ENCODE measurements at regions not wholly inside any gene's neighbourhood (a gene's known extent, or its start where the extent isn't known, plus 50 kb on each side); places are given as distances from the start of the nearest gene placed in this dataset.

DNA sequence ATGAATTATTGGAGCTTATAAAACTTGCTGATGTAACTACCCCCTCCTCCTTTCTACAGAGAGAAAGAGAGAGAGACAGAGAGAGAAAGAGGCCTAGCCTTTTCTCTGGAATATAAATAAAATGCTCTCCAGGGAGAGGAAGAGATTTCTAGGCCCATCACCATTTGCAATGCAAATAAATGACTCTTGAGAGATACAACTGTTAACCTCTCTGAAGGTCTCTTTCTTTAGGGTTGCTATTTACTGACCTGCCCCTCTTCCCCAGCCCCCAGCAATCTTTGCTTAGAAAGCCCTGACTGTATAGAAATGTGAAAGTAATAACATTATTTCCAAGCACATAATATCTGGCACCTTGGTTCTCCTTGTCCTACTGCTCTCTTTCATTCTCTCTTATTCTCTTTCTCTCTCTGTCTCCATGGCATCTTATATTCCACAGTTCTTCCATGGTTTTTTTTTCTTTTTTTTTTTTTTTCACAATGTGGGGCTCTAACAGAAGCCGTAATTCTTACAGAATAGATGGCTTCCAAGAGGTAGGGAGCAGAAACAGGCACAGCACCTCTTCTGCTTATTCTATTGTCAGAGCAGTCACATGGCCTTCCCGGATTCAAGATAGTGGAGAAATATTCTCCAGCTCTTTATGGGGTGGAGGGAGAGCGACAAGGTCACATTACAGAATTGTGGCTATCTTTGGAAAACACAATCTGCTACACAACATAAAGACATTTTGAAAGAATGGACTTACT lies 1087.9 kb upstream of the NUDT12 start:
- H3K27ac Mint-ChIP-seq, result no peak overlapping the region
- POLR2A ChIA-PET (ENCODE audit: partially characterized antibody), result no interaction called here
- Histone ChIP-seq H3K27ac (ENCODE audit: low read depth, low read length) (no peak overlapping the region), H3K36me3 (ENCODE audit: insufficient read depth, low read length) (no peaks in the 10 kb centered on the region), H3K9me3 (ENCODE audit: control insufficient read depth in 1 of 2, low read length in 2 of 2) (no peaks in the 10 kb centered on the region), H3K4me1 (ENCODE audit: insufficient read depth, low read length) (no peaks in the 10 kb centered on the region), H3K4me3 (ENCODE audit: low read length in 2 of 2) (no peak overlapping the region), H3K27me3 (ENCODE audit: insufficient read depth, low read length) (no peaks in the 10 kb centered on the region)
- H3K4me1 Mint-ChIP-seq, result no peaks in the 10 kb centered on the region
- H3K27me3 Mint-ChIP-seq, result no peaks in the 10 kb centered on the region
- no peak overlapping the region for H3K4me3 Mint-ChIP-seq
- CTCF ChIA-PET (ENCODE audit: partially characterized antibody), result no interaction called here
- H3K36me3 Mint-ChIP-seq, result no peaks in the 10 kb centered on the region
- DNase-seq, result no peak
- peaks cover 0 to 30% (median 8%) of the 10 kb centered on the region in 8 donors for H3K9me3 Mint-ChIP-seq
- intact Hi-C loops (cut with micrococcal nuclease), result no loop called here

DNA sequence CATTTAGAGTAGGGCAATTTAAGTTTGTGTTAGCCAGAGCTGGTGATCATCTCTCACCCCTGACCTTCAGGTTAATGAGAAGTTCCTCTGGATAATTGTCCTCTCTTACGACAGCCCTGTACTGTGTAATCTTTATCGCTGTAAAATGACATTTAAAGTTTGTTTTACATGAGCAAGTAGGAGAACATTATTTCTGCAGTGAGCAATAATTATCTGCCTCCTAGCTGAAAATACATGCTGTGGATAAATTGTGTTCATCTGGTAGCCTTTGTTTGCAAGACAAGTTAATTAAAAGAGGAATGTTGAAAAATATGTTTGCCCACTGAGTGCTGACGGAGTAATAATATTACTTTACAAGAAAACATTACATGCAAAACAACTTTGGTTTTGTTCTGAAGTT lies 1083.8 kb upstream of the NUDT12 start:
- H3K4me3 ChIP-seq (ENCODE audit: low read length in 2 of 2), result no peak overlapping the region
- ChIA-PET POLR2A (ENCODE audit: partially characterized antibody) (no interaction called here), CTCF (ENCODE audit: partially characterized antibody) (no interaction called here)
- Mint-ChIP-seq H3K27me3 (no peaks in the 10 kb centered on the region), H3K9me3 (peaks cover 0 to 8% (median 4%) of the 10 kb centered on the region in 8 donors), H3K4me1 (no peaks in the 10 kb centered on the region), H3K4me3 (no peak overlapping the region), H3K36me3 (no peaks in the 10 kb centered on the region), H3K27ac (no peak overlapping the region)
- H3K9me3 ChIP-seq (ENCODE audit: control insufficient read depth in 1 of 2, low read length in 2 of 2), result no peaks in the 10 kb centered on the region
- intact Hi-C loops (cut with micrococcal nuclease), result no loop called here
- DNase-seq, result no peak
- H3K27ac ChIP-seq (ENCODE audit: low read depth, low read length), result no peak overlapping the region
- no peaks in the 10 kb centered on the region for H3K4me1 ChIP-seq (ENCODE audit: insufficient read depth, low read length)
- no peaks in the 10 kb centered on the region for H3K36me3 ChIP-seq (ENCODE audit: insufficient read depth, low read length)
- no peaks in the 10 kb centered on the region for H3K27me3 ChIP-seq (ENCODE audit: insufficient read depth, low read length)

DNA sequence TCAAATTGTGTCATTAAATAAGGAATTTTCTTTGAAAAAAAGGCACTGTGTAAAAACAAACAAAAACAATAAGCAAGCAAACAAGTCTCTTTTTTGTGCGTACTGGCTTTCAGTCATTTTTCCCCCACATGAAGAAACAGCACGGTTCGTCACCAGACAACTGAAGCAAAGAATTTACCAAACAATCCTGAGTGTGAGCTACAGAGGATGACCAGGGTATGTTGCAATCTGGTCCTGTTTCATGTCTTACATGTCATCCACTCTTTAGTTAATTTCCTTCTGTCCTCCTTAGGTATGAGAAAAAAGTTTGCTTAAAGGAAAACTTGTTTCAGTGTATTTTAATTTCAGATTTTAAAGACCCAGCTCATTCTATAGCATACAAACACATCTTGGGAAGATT lies 1080.7 kb upstream of the NUDT12 start:
- intact Hi-C loops (cut with micrococcal nuclease), result no loop called here
- Histone ChIP-seq H3K27ac (ENCODE audit: low read depth, low read length) (no peak overlapping the region), H3K36me3 (ENCODE audit: insufficient read depth, low read length) (no peaks in the 10 kb centered on the region), H3K4me1 (ENCODE audit: insufficient read depth, low read length) (no peaks in the 10 kb centered on the region), H3K27me3 (ENCODE audit: insufficient read depth, low read length) (no peaks in the 10 kb centered on the region), H3K4me3 (ENCODE audit: low read length in 2 of 2) (no peak overlapping the region), H3K9me3 (ENCODE audit: control insufficient read depth in 1 of 2, low read length in 2 of 2) (no peaks in the 10 kb centered on the region)
- no peaks in the 10 kb centered on the region for H3K27me3 Mint-ChIP-seq
- no peak overlapping the region for H3K27ac Mint-ChIP-seq
- ChIA-PET POLR2A (ENCODE audit: partially characterized antibody) (no interaction called here), CTCF (ENCODE audit: partially characterized antibody) (interaction anchor here (1.2 kb wide), 1 partner anchor 8 kb away, joined by 3 read pairs; no protein-coding TSS in a partner anchor)
- H3K9me3 Mint-ChIP-seq, result peaks cover 0 to 9% (median 2%) of the 10 kb centered on the region in 8 donors
- no peaks in the 10 kb centered on the region for H3K36me3 Mint-ChIP-seq
- no peaks in the 10 kb centered on the region for H3K4me1 Mint-ChIP-seq
- H3K4me3 Mint-ChIP-seq, result no peak overlapping the region
- no peak for DNase-seq

DNA sequence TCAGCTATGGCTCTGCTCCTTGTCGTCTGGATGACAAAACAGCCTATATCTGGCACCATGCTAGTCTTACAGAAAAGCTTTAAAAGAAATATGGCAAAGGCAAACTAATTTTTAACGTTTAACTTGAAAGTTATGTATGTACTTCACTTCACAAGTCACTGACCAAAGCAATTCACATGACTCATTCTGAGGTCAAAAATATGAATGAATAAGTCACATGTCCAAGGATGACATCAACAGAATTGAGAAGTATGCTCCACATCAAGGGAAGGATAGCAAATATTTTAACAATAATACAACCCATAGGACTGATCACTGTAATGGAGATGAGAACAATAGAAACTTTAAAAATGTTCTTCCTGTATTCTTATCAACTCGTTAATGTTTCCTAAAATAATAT lies 1072.6 kb upstream of the NUDT12 start:
- Mint-ChIP-seq H3K4me1 (no peaks in the 10 kb centered on the region), H3K27ac (no peak overlapping the region), H3K4me3 (no peak overlapping the region), H3K9me3 (peaks cover 0 to 9% (median 0%) of the 10 kb centered on the region in 8 donors), H3K27me3 (no peaks in the 10 kb centered on the region), H3K36me3 (no peaks in the 10 kb centered on the region)
- intact Hi-C loops (cut with micrococcal nuclease), result no loop called here
- no peak overlapping the region for H3K27ac ChIP-seq (ENCODE audit: low read depth, low read length)
- DNase-seq, result no peak
- no peaks in the 10 kb centered on the region for H3K36me3 ChIP-seq (ENCODE audit: insufficient read depth, low read length)
- ChIA-PET POLR2A (ENCODE audit: partially characterized antibody) (no interaction called here), CTCF (ENCODE audit: partially characterized antibody) (interaction anchor here (1.1 kb wide), 1 partner anchor 8 kb away, joined by 3 read pairs; no protein-coding TSS in a partner anchor)
- H3K4me1 ChIP-seq (ENCODE audit: insufficient read depth, low read length), result no peaks in the 10 kb centered on the region
- no peaks in the 10 kb centered on the region for H3K27me3 ChIP-seq (ENCODE audit: insufficient read depth, low read length)
- H3K4me3 ChIP-seq (ENCODE audit: low read length in 2 of 2), result no peak overlapping the region
- no peaks in the 10 kb centered on the region for H3K9me3 ChIP-seq (ENCODE audit: control insufficient read depth in 1 of 2, low read length in 2 of 2)

DNA sequence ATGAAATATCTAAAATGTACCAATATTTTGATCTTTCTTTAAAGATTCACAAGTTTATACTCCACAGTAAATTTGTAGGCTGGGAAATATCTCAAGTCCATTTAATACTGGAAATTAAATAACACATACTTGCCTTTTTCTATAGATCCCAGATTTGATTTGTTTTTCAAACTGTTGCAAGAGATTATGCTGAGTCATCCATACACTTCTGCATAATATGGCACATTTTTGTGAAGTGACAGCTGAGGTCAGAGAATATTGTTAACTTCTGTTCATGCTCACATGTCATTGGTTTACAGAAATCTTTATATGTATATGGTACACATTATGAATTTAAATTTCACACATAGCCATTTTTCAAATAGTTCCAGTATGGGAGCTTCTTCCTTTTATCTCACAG lies 1066.3 kb upstream of the NUDT12 start:
- no peaks in the 10 kb centered on the region for H3K27me3 Mint-ChIP-seq
- no peak overlapping the region for H3K27ac ChIP-seq (ENCODE audit: low read depth, low read length)
- no peak for DNase-seq
- no peak overlapping the region for H3K4me3 ChIP-seq (ENCODE audit: low read length in 2 of 2)
- no peaks in the 10 kb centered on the region for H3K4me1 ChIP-seq (ENCODE audit: insufficient read depth, low read length)
- no peaks in the 10 kb centered on the region for H3K27me3 ChIP-seq (ENCODE audit: insufficient read depth, low read length)
- H3K36me3 Mint-ChIP-seq, result no peaks in the 10 kb centered on the region
- POLR2A ChIA-PET (ENCODE audit: partially characterized antibody), result no interaction called here
- intact Hi-C loops (cut with micrococcal nuclease), result no loop called here
- no peaks in the 10 kb centered on the region for H3K9me3 ChIP-seq (ENCODE audit: control insufficient read depth in 1 of 2, low read length in 2 of 2)
- no peak overlapping the region for H3K27ac Mint-ChIP-seq
- no peak overlapping the region for H3K4me3 Mint-ChIP-seq
- CTCF ChIA-PET (ENCODE audit: partially characterized antibody), result no interaction called here
- no peaks in the 10 kb centered on the region for H3K4me1 Mint-ChIP-seq
- no peaks in the 10 kb centered on the region for H3K36me3 ChIP-seq (ENCODE audit: insufficient read depth, low read length)
- peaks cover 0 to 8% (median 0%) of the 10 kb centered on the region in 8 donors for H3K9me3 Mint-ChIP-seq

DNA sequence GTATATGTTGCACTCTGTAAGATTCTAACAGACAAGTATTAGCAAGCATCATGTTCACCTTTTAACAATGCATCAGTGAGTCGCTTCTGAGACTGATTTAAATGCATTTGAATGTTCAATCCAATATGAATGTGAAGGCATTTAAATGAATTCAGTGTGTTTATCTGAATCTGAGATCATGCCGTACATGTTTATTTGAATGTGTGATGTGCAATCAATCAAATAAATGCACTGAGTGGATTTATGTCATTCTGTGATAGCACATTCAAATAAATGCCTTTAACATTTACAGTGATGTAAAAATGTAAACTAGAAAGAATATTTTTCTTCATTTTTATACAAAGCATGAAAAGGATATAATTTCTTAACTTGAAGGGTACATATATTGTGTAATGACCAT lies 1063.5 kb upstream of the NUDT12 start:
- no peak for DNase-seq
- H3K4me3 Mint-ChIP-seq, result no peak overlapping the region
- no peak overlapping the region for H3K27ac ChIP-seq (ENCODE audit: low read depth, low read length)
- intact Hi-C loops (cut with micrococcal nuclease), result no loop called here
- no peaks in the 10 kb centered on the region for H3K9me3 ChIP-seq (ENCODE audit: control insufficient read depth in 1 of 2, low read length in 2 of 2)
- no peaks in the 10 kb centered on the region for H3K27me3 ChIP-seq (ENCODE audit: insufficient read depth, low read length)
- CTCF ChIA-PET (ENCODE audit: partially characterized antibody), result no interaction called here
- H3K9me3 Mint-ChIP-seq, result peaks cover 0 to 5% (median 0%) of the 10 kb centered on the region in 8 donors
- no peak overlapping the region for H3K4me3 ChIP-seq (ENCODE audit: low read length in 2 of 2)
- POLR2A ChIA-PET (ENCODE audit: partially characterized antibody), result no interaction called here
- H3K27ac Mint-ChIP-seq, result no peak overlapping the region
- no peaks in the 10 kb centered on the region for H3K27me3 Mint-ChIP-seq
- H3K36me3 Mint-ChIP-seq, result no peaks in the 10 kb centered on the region
- H3K4me1 Mint-ChIP-seq, result no peaks in the 10 kb centered on the region
- H3K36me3 ChIP-seq (ENCODE audit: insufficient read depth, low read length), result no peaks in the 10 kb centered on the region
- H3K4me1 ChIP-seq (ENCODE audit: insufficient read depth, low read length), result no peaks in the 10 kb centered on the region

DNA sequence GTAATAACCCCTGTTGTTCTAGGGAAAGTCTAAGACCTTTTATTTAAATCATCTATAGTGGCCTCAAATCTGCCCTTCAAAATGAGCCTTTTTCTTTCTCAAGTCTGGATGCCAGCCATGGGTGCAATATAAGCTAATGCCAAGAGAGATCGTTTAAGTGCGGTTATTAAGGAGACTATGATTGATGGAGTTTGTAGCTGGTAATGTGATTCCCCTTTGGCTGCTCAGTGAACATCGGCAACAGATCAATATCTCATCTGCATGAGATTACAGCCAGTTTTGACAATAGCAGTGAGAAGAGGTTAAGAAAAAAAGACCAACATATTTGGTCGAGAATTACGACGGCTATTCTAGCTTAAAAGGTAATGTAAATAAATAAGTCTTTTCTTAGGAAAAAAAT lies 1049.4 kb upstream of the NUDT12 start:
- Histone ChIP-seq H3K4me1 (ENCODE audit: insufficient read depth, low read length) (no peaks in the 10 kb centered on the region), H3K27ac (ENCODE audit: low read depth, low read length) (no peak overlapping the region), H3K27me3 (ENCODE audit: insufficient read depth, low read length) (no peaks in the 10 kb centered on the region), H3K4me3 (ENCODE audit: low read length in 2 of 2) (no peak overlapping the region), H3K9me3 (ENCODE audit: control insufficient read depth in 1 of 2, low read length in 2 of 2) (no peaks in the 10 kb centered on the region), H3K36me3 (ENCODE audit: insufficient read depth, low read length) (no peaks in the 10 kb centered on the region)
- no peak overlapping the region for H3K27ac Mint-ChIP-seq
- no peaks in the 10 kb centered on the region for H3K27me3 Mint-ChIP-seq
- H3K4me1 Mint-ChIP-seq, result no peaks in the 10 kb centered on the region
- DNase-seq, result no peak
- H3K9me3 Mint-ChIP-seq, result peaks cover 0 to 8% (median 5%) of the 10 kb centered on the region in 8 donors
- ChIA-PET CTCF (ENCODE audit: partially characterized antibody) (no interaction called here), POLR2A (ENCODE audit: partially characterized antibody) (no interaction called here)
- H3K4me3 Mint-ChIP-seq, result no peak overlapping the region
- H3K36me3 Mint-ChIP-seq, result no peaks in the 10 kb centered on the region
- intact Hi-C loops (cut with micrococcal nuclease), result no loop called here
